H1 (cell line): ENCODE measurements at regions not wholly inside any gene's neighbourhood (a gene's known extent, or its start where the extent isn't known, plus 50 kb on each side); places are given as distances from the start of the nearest gene placed in this dataset.

ENCODE experiments used
- CTCF ChIA-PET: fragments of 300-600 bp; sonication (Branson Sonifier 250); formaldehyde crosslinking; loops from one replicate; lab custom pipeline; 2021; ENCODE audit not compliant: partially characterized antibody; lab: Charles Lee
- POLR2A ChIA-PET: fragments of 300-600 bp; sonication (Branson Sonifier 250); formaldehyde crosslinking; loops from one replicate; lab custom pipeline; 2021; ENCODE audit warnings: inconsistent platforms; ENCODE audit not compliant: partially characterized antibody; lab: Charles Lee
- DNase-seq, 2 experiments: peaks; one replicate each; pipeline versions ENCODE4 v3.0.0 to v3.0.0-alpha.2; 2010 to 2022; ENCODE audit warnings: low spot score in 2 of 2, low read depth in 1 of 2, mixed read lengths in 1 of 2
- FAIRE-seq: peaks from 2 replicates; lab custom pipeline; 2011; peaks lifted over from hg19 to GRCh38; lab: Jason Lieb, UNC
- H2AFZ ChIP-seq: 2 replicates; pipeline ENCODE4 v1.8.1; 2012; ENCODE audit warnings: low read length, inconsistent platforms
- H2AK5ac ChIP-seq: 2 replicates; pipeline ENCODE4 v1.6.1; 2013; ENCODE audit warnings: low read depth, low read length
- H2BK120ac ChIP-seq: replicated peaks from 2 replicates; pipeline ENCODE3; 2013; ENCODE audit warnings: low read depth, low read length, inconsistent platforms
- H2BK12ac ChIP-seq: 2 replicates; pipeline ENCODE4 v1.6.1; 2013; ENCODE audit warnings: low read depth, low read length
- H2BK15ac ChIP-seq: 2 replicates; pipeline ENCODE4 v1.6.1; 2013; ENCODE audit warnings: low read length
- H2BK20ac ChIP-seq: 2 replicates; pipeline ENCODE4 v1.6.1; 2013; ENCODE audit warnings: low read length
- H2BK5ac ChIP-seq: 2 replicates; pipeline ENCODE4 v1.6.1; 2013; ENCODE audit warnings: low read depth, low read length
- H3K14ac ChIP-seq: 2 replicates; pipeline ENCODE4 v1.6.1; 2013; ENCODE audit warnings: inconsistent platforms; ENCODE audit not compliant: insufficient read length
- H3K18ac ChIP-seq: 2 replicates; pipeline ENCODE4 v1.6.1; 2013; ENCODE audit warnings: low read length; ENCODE audit errors: extremely low read depth
- H3K23ac ChIP-seq: 2 replicates; pipeline ENCODE4 v1.6.1; 2013; ENCODE audit warnings: inconsistent platforms; ENCODE audit not compliant: insufficient read length
- H3K23me2 ChIP-seq: 2 replicates; pipeline ENCODE4 v1.6.1; 2013; ENCODE audit warnings: low read depth, low read length
- H3K27ac ChIP-seq: 2 replicates; pipeline ENCODE4 v1.6.1; 2011; ENCODE audit warnings: low read depth, low read length, inconsistent platforms
- H3K27me3 ChIP-seq, 4 experiments: replicated peaks in 1 of 4; 1 replicate in 1 of 4; 2 replicates in 3 of 4; pipeline versions ENCODE4 v1.6.1 to v1.8.1; 2011 to 2013; ENCODE audit warnings: low read length in 3 of 4, mild to moderate bottlenecking in 3 of 4, inconsistent platforms in 2 of 4, mixed read lengths in 2 of 4, moderate library complexity in 1 of 4; ENCODE audit not compliant: control insufficient read depth in 3 of 4, insufficient read depth in 3 of 4; ENCODE audit errors: extremely low read depth in 1 of 4
- H3K36me3 ChIP-seq, 4 experiments: 2 replicates each; pipeline versions ENCODE4 v1.6.1 to v1.8.1; 2011 to 2013; ENCODE audit warnings: mild to moderate bottlenecking in 4 of 4, low read length in 3 of 4, moderate library complexity in 2 of 4, control low read depth in 1 of 4, inconsistent platforms in 1 of 4; ENCODE audit not compliant: insufficient read depth in 4 of 4, control insufficient read depth in 2 of 4
- H3K4ac ChIP-seq: replicated peaks from 2 replicates; pipeline ENCODE3; 2013; ENCODE audit warnings: low read length, low read depth, mixed read lengths, inconsistent platforms; ENCODE audit not compliant: insufficient read length
- H3K4me1 ChIP-seq, 4 experiments: replicated peaks in 1 of 4; 1 replicate in 1 of 4; 2 replicates in 3 of 4; pipeline versions ENCODE4 v1.6.1 to v1.8.1; 2011 to 2013; ENCODE audit warnings: low read length in 3 of 4, inconsistent platforms in 2 of 4, mixed read lengths in 1 of 4; ENCODE audit not compliant: insufficient read depth in 4 of 4, control insufficient read depth in 3 of 4
- H3K4me2 ChIP-seq, 2 experiments: 2 replicates each; pipeline versions ENCODE4 v1.6.1 to v1.8.1; 2011 to 2013; ENCODE audit warnings: low read depth in 2 of 2, low read length in 2 of 2, control low read depth in 1 of 2, inconsistent platforms in 1 of 2, mild to moderate bottlenecking in 1 of 2; ENCODE audit not compliant: insufficient read depth in 1 of 2
- H3K4me3 ChIP-seq, 4 experiments: fragments of 200-600, 300-600 bp in 1 of 4; sonication (generic), shearing (Covaris generic), sonication (Bioruptor Twin) in 1 of 4; 2 replicates each; pipeline versions ENCODE4 v1.5.1 to v1.8.1; 2011 to 2016; ENCODE audit warnings: low read length in 4 of 4, low read depth in 3 of 4, control low read depth in 2 of 4, inconsistent platforms in 2 of 4, mild to moderate bottlenecking in 2 of 4, mixed read lengths in 1 of 4, moderate library complexity in 1 of 4; ENCODE audit not compliant: insufficient read depth in 2 of 4; ENCODE audit errors: extremely low read depth in 1 of 4
- H3K56ac ChIP-seq: replicated peaks from 2 replicates; pipeline ENCODE3; 2013; ENCODE audit warnings: low read depth, mild to moderate bottlenecking, mixed read lengths, low read length, inconsistent platforms; ENCODE audit not compliant: insufficient read length
- H3K79me1 ChIP-seq: 2 replicates; pipeline ENCODE4 v1.6.1; 2013; ENCODE audit warnings: low read depth, low read length, control low read depth
- H3K79me2 ChIP-seq, 2 experiments: 2 replicates each; pipeline versions ENCODE4 v1.6.1 to v1.8.1; 2012 to 2013; ENCODE audit warnings: low read length in 2 of 2, mild to moderate bottlenecking in 2 of 2, inconsistent platforms in 1 of 2; ENCODE audit not compliant: insufficient read depth in 2 of 2, control insufficient read depth in 1 of 2
- H3K9ac ChIP-seq, 4 experiments: replicated peaks in 1 of 4; 1 replicate in 1 of 4; 2 replicates in 3 of 4; pipeline versions ENCODE4 v1.6.1 to v1.8.1; 2011 to 2013; ENCODE audit warnings: low read depth in 3 of 4, low read length in 3 of 4, control low read depth in 2 of 4, mild to moderate bottlenecking in 2 of 4, moderate library complexity in 2 of 4, inconsistent platforms in 1 of 4; ENCODE audit errors: extremely low read depth in 1 of 4
- H3K9me3 ChIP-seq, 2 experiments: 2 replicates each; pipeline versions ENCODE4 v1.6.1 to v1.8.1; 2012 to 2013; ENCODE audit warnings: mild to moderate bottlenecking in 2 of 2, moderate library complexity in 2 of 2, control low read depth in 1 of 2, inconsistent platforms in 1 of 2, low read depth in 1 of 2, low read length in 1 of 2, mixed read lengths in 1 of 2; ENCODE audit not compliant: insufficient read depth in 2 of 2
- H4K20me1 ChIP-seq, 2 experiments: replicated peaks in 1 of 2; 2 replicates each; pipeline versions ENCODE3 to v1.8.1; 2011 to 2013; ENCODE audit warnings: inconsistent platforms in 2 of 2, low read length in 2 of 2, mild to moderate bottlenecking in 1 of 2; ENCODE audit not compliant: insufficient read depth in 2 of 2, control insufficient read depth in 1 of 2
- H4K5ac ChIP-seq: 2 replicates; pipeline ENCODE4 v1.6.1; 2013; ENCODE audit warnings: low read length, low read depth, mixed read lengths, inconsistent platforms; ENCODE audit not compliant: insufficient read length
- H4K8ac ChIP-seq: 2 replicates; pipeline ENCODE4 v1.8.0; 2013; ENCODE audit warnings: mild to moderate bottlenecking, moderate library complexity, low read length, inconsistent platforms; ENCODE audit not compliant: insufficient read depth; ENCODE audit errors: extremely low read depth
- H4K91ac ChIP-seq: replicated peaks from 2 replicates; pipeline ENCODE3; 2013; ENCODE audit warnings: low read length, mixed read lengths, inconsistent platforms; ENCODE audit not compliant: insufficient read length
- BACH1 ChIP-seq: IDR thresholded peaks from 2 replicates; pipeline ENCODE4 v1.6.1; 2012; ENCODE audit warnings: low read length, improper control_type of control experiment
- BRCA1 ChIP-seq: IDR thresholded peaks from 2 replicates; pipeline ENCODE4 v1.6.1; 2012; ENCODE audit warnings: low read depth, low read length, improper control_type of control experiment
- CBX5 ChIP-seq: fragments of 300-800, 300-1000 bp; sonication (generic); IDR thresholded peaks from 2 replicates; pipeline ENCODE4 v1.7.1; 2016; ENCODE audit warnings: antibody characterized with exemption, low read length, low read depth
- CREB1 ChIP-seq: IDR thresholded peaks from 2 replicates; pipeline ENCODE4 v1.6.1; 2012; ENCODE audit warnings: inconsistent platforms
- HDAC2 ChIP-seq, 2 experiments: fragments of 300-600 bp in 1 of 2; sonication (generic) in 1 of 2; IDR thresholded peaks; 2 replicates each; pipeline ENCODE4 v1.6.1; 2011 to 2012; ENCODE audit warnings: low read depth in 2 of 2, low read length in 2 of 2, mild to moderate bottlenecking in 2 of 2, moderate library complexity in 2 of 2, borderline replicate concordance in 1 of 2, inconsistent platforms in 1 of 2
- JUN ChIP-seq: IDR thresholded peaks from 2 replicates; pipeline ENCODE4 v1.6.1; 2011; ENCODE audit warnings: low read depth, mild to moderate bottlenecking, improper control_type of control experiment, low read length
- MAFK ChIP-seq: IDR thresholded peaks from 2 replicates; pipeline ENCODE4 v1.6.1; 2012; ENCODE audit warnings: low read depth, mild to moderate bottlenecking, improper control_type of control experiment, low read length
- PHF8 ChIP-seq: fragments of 200-600 bp; sonication (generic); conservative IDR thresholded peaks from 2 replicates; pipeline ENCODE4 v1.7.1; 2012; ENCODE audit warnings: low read depth, mild to moderate bottlenecking, inconsistent platforms, low read length, moderate library complexity
- TEAD4 ChIP-seq: IDR thresholded peaks from 2 replicates; pipeline ENCODE4 v1.6.1; 2012; ENCODE audit warnings: low read depth, low read length, inconsistent platforms, mixed read lengths
- YY1 ChIP-seq: IDR thresholded peaks from 2 replicates; pipeline ENCODE4 v1.6.1; 2011; ENCODE audit warnings: low read depth, mild to moderate bottlenecking, low read length
- WGBS, 2 experiments: shearing (Covaris generic) in 1 of 2; methylation state at CpG; one replicate each; pipeline versions ENCODE4 v1.1.6 to v1.1.7; 2013 to 2015; ENCODE audit warnings: low lambda C conversion rate in 2 of 2, mixed read lengths in 2 of 2, inconsistent platforms in 1 of 2, low coverage in 1 of 2, missing lambda C conversion rate in 1 of 2; ENCODE audit not compliant: insufficient replicate concordance in 2 of 2, insufficient coverage in 1 of 2, insufficient read length in 1 of 2; ENCODE audit errors: extremely low coverage in 1 of 2, missing lambda C conversion rate in 1 of 2; 5-methylcytosine and 5-hydroxymethylcytosine counted together
- TF ChIP-seq, protein P1 (sequence below): IDR thresholded peaks from 2 replicates; pipeline ENCODE4 v1.6.1; 2012; ENCODE audit warnings: low read length, inconsistent platforms
- TF ChIP-seq, protein P2 (sequence below): IDR thresholded peaks from 2 replicates; pipeline ENCODE4 v1.6.1; 2012; ENCODE audit warnings: inconsistent platforms

DNA sequence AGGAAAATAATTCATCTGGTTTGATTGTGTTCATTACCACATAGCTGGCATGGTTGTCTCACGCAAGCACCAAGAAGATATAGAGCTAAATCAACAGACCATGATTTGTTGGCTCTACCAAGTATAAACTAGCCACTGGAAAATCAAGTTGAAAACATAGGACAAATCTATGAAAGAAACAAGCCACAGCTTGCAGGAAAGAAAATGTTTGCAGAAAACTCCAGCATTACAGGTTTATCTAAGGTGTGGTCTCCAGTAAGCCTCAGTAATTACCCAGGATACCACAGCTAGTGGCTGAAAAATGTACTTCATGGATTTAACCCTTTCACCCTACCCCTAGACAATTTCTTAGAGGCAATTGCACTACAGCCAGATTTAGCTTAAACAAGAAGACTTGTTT is 340.6 kb downstream of the SOX2 start:
- Histone ChIP-seq H3K9ac (no peak overlapping the region), H3K27me3 (no peaks in the 10 kb centered on the region), H4K8ac (no peak overlapping the region), H3K4me3 (no peak overlapping the region), H2BK20ac (no peak overlapping the region), H4K5ac (no peak overlapping the region), H3K23me2 (no peaks in the 10 kb centered on the region), H2BK12ac (no peak overlapping the region), H3K27ac (no peak overlapping the region), H3K4me2 (no peak overlapping the region), H2AFZ (no peak overlapping the region), H3K56ac (no peak overlapping the region), H3K23ac (no peak overlapping the region), H2BK5ac (no peak overlapping the region), H4K20me1 (no peaks in the 10 kb centered on the region), H3K79me1 (no peaks in the 10 kb centered on the region), H3K4me1 (no peaks in the 10 kb centered on the region), H2AK5ac (no peak overlapping the region), H3K18ac (no peak overlapping the region), H3K9me3 (no peaks in the 10 kb centered on the region), H2BK120ac (no peak overlapping the region), H3K14ac (no peak overlapping the region), H3K79me2 (no peaks in the 10 kb centered on the region), H3K36me3 (no peaks in the 10 kb centered on the region), H3K4ac (no peak overlapping the region), H4K91ac (no peak overlapping the region), H2BK15ac (no peak overlapping the region)
- WGBS, 2 experiments = 95% methylated on average over 1 of the region's 1 CpG; no CpG with 5 or more reads in 1 of the 2 experiments
- DNase-seq (no peak), FAIRE-seq (no peak)
- ChIA-PET CTCF (interaction anchor here (1.1 to 1.8 kb wide), 3 partner anchors 9 to 16 kb away, joined by 3 to 5 read pairs (median 4); no protein-coding TSS in a partner anchor), POLR2A (no interaction called here)
- TF ChIP-seq JUN = no peak
- no peak for TF ChIP-seq TEAD4
- TF ChIP-seq BRCA1 = no peak
- no peak for TF ChIP-seq CREB1
- TF ChIP-seq, protein P1, sequence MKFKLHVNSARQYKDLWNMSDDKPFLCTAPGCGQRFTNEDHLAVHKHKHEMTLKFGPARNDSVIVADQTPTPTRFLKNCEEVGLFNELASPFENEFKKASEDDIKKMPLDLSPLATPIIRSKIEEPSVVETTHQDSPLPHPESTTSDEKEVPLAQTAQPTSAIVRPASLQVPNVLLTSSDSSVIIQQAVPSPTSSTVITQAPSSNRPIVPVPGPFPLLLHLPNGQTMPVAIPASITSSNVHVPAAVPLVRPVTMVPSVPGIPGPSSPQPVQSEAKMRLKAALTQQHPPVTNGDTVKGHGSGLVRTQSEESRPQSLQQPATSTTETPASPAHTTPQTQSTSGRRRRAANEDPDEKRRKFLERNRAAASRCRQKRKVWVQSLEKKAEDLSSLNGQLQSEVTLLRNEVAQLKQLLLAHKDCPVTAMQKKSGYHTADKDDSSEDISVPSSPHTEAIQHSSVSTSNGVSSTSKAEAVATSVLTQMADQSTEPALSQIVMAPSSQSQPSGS = no peak
- TF ChIP-seq, protein P2, sequence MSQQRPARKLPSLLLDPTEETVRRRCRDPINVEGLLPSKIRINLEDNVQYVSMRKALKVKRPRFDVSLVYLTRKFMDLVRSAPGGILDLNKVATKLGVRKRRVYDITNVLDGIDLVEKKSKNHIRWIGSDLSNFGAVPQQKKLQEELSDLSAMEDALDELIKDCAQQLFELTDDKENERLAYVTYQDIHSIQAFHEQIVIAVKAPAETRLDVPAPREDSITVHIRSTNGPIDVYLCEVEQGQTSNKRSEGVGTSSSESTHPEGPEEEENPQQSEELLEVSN = no peak
- no peak for TF ChIP-seq PHF8
- TF ChIP-seq CBX5 = no peak
- no peak for TF ChIP-seq YY1
- TF ChIP-seq MAFK = no peak
- no peak for TF ChIP-seq HDAC2 (IDR thresholded peaks at IDR 0.05; ENCODE audit: borderline replicate concordance in 1 of 2, low read depth in 2 of 2, low read length in 2 of 2)
- TF ChIP-seq BACH1 = no peak
